ENCODE measurements at regions not wholly inside any gene's neighbourhood (a gene's known extent, or its start where the extent isn't known, plus 50 kb on each side); places are given as distances from the start of the nearest gene placed in this dataset.

- no peak for DNase-seq (ENCODE audit: low read depth)
These were observed 117.8 kb downstream of the FOXA2 start for GRCh38 chr20:22466447-22467171.

DNA sequence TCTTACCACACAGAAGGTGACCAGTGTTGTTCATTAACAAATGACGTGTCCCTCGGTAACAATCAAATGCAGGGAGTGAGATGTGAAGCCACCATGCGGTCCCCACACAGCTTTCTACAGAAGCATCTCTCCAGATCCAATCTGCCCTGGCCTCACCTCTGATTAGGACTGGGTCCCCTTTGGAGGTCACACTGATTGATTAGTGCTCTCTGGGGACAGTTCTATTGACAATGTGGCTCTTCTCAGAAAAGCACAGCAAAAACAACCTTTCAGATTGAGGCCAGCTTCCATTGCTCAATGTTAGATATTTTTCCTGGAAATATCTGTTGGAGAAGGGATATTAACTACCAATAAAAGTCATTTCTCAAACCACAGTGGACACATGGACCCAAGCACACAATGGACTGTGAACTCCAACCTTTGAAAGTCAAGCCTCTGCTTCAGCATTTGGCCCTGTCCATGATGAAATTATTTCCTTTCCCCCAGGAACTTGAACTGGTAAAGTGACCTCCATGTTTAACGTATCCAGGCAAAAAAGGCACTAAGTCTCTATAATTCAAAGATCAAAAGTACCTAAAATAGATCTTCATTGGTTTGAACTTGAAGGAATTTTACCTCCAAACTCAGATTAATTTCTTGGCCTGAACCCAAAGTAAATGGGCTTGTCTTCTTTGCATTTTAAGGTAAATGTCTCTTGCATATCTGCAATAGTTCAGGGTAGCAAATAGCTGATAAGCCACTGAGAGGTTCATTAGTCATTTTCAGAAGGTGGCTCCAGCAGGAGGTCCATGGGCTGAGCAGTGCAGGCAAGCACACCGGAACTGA, 118.5 kb downstream of the FOXA2 start:
- DNase-seq (ENCODE audit: low read depth), result no peak

- no peak for DNase-seq (ENCODE audit: low read depth)
These were observed 119.9 kb downstream of the FOXA2 start for GRCh38 chr20:22464312-22465003.

DNA sequence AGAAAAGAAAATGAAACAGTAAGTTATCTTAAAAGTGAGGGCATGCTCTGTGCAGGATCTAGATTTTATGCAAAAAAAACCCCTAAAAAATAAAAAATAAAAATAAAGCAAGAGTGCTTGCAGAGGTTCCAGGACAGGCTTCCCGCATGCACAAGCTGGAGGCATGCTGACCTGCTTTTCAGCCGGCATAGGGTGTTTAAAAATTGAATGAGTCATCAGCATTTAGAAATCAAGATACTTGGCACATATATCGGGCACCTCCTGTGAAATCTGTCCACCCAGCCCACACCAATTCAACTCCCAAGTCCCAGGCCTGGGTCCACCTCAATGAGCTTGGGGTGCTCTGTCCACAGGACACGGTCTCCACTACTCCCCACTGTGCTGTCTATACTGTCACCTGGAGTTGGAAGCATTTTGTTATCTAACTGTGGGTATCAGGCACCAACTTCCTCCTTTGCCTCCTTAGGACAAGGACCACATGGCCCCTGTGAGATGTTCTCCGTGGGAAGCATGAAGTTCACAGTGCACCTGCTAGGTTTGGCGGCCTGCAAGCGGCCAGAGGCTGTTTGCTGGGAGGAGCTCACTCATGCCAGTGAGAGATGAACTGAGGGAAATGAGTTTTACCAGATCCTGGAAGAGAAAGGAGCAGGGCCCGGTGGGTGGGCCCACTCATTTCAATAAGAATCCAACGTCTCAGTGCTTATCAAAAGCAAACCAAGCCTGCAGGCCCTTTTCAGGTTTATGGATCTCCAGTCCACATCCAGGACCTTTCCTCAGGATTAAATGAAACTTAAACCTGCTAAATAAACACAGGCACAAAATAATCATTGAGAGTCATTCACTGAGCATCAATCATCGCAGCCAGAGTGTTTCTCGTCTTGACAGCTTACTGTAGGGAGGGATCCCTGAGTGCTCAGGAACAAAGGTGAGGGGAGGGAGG, 121.1 kb downstream of the FOXA2 start:
- DNase-seq (ENCODE audit: low read depth), result no peak

- DNase-seq (ENCODE audit: low read depth), result no peak
These were observed 123.6 kb downstream of the FOXA2 start for GRCh38 chr20:22460803-22461202.

- DNase-seq (ENCODE audit: low read depth), result no peak
These were observed 124.1 kb downstream of the FOXA2 start for GRCh38 chr20:22460231-22460630.

- DNase-seq (ENCODE audit: low read depth), result no peak
These were observed 124.6 kb downstream of the FOXA2 start for GRCh38 chr20:22459754-22460153.

GRCh38 chr20:22456109-22456508, 128.3 kb downstream of the FOXA2 start:
- DNase-seq (ENCODE audit: low read depth), result no peak

- DNase-seq (ENCODE audit: low read depth), result no peak
These were observed 129.1 kb downstream of the FOXA2 start for GRCh38 chr20:22455259-22455658.

DNA sequence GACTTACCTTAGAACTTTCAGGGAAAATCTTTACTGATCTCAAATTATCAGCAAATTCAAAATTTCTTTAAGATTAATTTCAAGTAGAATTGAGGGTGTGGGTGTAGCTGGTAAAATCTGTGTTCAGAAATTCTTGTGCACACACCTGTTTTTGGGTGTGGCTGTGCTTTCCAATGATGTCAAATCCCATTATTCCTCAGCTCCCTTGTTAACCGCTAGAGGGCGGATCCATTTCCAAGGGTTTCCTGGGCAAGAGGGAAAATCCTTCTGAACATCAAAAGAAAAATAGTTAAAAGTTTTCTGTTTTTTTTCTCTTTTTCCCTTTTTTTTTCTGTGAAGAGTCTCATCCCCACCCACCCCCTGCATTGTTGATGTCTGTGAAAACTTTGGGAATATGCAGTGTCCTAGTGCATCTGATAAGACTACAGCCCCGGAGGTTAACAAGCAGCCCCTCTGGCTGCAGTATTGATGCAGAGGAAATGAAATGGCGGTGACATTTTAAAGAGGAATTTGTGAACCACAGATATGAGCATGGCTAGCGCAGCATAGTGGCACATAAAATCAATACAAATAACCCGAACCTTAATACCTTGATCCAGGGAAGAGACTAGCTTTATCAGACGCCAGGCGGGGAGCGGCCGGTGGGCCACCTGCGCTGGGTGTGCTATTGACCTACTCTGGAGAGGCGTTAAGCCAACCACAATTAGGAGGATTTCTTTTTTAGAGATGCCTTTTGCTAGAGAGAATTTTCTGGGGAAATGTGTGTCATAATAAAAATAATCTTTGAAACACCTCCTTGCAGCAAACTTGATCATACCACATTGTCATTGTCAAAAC, 130.9 kb downstream of the FOXA2 start:
- DNase-seq (ENCODE audit: low read depth), result no peak

DNA sequence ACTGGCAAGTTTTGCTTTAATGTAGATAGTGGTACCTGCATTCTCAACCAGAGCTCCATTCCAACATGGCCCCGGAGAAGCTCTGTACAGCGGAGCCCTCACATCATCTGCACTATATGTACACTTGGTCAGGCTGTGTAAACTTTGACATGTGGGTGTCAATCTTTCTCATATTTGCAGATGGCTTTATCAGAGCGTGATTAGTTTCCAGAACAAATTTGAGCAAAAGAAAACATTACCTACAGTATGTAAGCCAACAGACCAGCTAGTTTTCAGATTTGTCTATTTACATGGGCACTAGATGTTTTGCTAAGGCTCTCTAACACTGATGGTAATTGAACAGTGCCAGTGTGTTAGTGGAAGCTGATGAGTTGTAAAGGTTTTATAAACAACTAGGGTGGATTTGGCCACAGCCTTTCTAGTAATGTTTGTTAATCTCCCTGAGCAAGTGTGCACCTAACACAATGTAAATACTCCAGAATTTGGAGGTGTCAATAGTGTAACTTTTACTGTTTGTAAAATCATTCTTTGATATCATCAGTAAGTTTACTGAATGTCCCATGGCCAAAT, 131.8 kb downstream of the FOXA2 start:
- no peak for DNase-seq (ENCODE audit: low read depth)

- no peak for DNase-seq (ENCODE audit: low read depth)
These were observed 133.8 kb downstream of the FOXA2 start for GRCh38 chr20:22450537-22450936.

- DNase-seq (ENCODE audit: low read depth), result no peak
These were observed 135.0 kb downstream of the FOXA2 start for GRCh38 chr20:22449188-22449973.

- no peak for DNase-seq (ENCODE audit: low read depth)
These were observed 137.0 kb downstream of the FOXA2 start for GRCh38 chr20:22447447-22447778.

GRCh38 chr20:22446613-22447446, 137.5 kb downstream of the FOXA2 start:
- DNase-seq (ENCODE audit: low read depth), result no peak

- no peak for DNase-seq (ENCODE audit: low read depth)
These were observed 142.1 kb downstream of the FOXA2 start for GRCh38 chr20:22442318-22442717.

GRCh38 chr20:22438926-22439325, 145.4 kb downstream of the FOXA2 start:
- DNase-seq (ENCODE audit: low read depth), result no peak

- no peak for DNase-seq (ENCODE audit: low read depth)
These were observed 146.0 kb downstream of the FOXA2 start for GRCh38 chr20:22438346-22438745.

- no peak for DNase-seq (ENCODE audit: low read depth)
These were observed 147.0 kb downstream of the FOXA2 start for GRCh38 chr20:22437354-22437753.

Data from GM04503 (cell line).